Renal cortex interstitium (tissue), 11 donors: ENCODE measurements at regions not wholly inside any gene's neighbourhood (a gene's known extent, or its start where the extent isn't known, plus 50 kb on each side); places are given as distances from the start of the nearest gene placed in this dataset.

Source experiments
- DNase-seq, 11 donors: peaks; one replicate each; pipeline ENCODE4 v3.0.0-alpha.2; 2013; ENCODE audit warnings: low read depth in 9 of 11, low spot score in 4 of 11; ENCODE audit errors: extremely low read depth in 1 of 11

DNA sequence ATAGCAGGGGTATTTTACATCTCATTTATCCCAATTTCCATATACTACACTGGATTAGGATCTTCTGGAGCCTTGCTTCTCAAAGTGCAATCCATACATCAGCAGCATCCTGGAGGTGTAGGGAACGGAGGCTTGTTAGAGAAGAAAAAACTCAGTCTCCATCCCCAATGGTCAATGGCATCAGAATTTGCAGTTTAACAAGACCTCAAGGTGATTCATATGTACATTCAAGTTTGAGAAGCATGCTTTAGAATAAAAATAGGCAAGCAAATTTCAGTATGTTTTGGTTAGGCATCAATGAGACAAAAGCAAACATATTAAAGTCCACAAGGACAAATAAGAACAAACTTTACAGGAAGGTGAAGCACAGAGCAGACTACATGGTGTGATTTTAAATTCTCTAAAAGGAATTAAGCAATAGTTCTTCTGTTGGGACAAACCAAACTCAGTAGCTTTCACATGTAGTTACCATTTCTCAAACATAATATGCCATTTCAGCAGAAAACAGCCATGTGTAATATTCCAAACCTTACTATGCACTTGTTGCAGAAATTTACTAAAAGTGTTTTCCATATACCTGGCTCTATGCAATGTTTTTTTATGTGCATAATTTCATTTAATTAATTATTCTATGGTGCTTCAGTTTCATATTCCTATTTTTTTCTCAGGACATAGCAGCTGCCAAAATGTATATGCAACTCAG, 360.3 kb upstream of the NECTIN3 start:
- DNase-seq: no peak

DNA sequence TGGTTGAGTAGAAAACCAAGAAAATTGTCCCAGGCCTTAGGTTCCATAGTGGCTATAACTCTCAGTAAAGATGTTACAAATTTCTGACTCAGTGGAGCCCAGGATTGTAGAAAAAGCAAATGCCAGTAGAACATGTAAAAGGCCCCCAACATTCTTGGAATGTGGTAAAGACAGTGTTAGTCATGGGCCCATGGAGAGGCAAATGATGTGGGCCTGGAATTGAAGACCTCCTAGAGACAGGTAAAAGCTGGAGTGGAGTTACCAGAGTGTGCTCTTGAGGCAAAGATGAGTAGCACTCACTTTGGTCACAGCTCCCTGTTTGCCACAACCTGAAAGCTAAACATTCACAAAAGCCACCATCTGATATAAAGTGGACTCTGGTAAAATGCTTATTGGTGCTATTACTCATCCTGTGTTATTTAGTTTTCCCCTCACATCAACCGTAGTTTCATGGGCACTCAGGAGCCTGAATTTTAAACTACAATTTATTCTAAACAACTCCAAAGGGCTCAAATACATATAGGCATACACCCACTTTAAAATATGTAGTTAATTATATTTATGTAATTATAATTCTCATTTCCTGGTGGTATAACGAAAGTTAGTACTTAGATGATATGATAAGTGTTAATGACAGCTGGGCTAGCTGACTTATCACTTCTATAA, 359.6 kb upstream of the NECTIN3 start:
- DNase-seq: no peak

DNA sequence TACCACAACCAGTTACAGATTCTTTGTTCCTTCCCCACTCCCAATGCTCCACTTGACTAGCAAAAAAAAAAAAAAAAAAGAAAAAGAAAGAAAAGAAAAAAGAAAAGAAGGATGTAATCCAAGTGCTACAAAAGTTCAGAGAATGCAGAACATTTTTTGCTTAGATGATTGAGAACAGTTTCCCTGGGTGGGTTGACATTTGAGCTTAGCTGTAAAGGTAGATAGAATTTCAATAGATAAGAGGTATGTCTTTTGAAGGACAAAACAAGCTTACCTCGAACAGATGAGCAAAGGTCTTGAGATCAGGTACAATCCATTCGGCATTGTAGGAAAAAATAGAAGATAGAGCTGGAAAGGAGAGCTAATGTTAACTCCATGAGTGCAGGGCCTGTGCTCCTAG, 344.6 kb upstream of the NECTIN3 start:
- DNase-seq: no peak

DNA sequence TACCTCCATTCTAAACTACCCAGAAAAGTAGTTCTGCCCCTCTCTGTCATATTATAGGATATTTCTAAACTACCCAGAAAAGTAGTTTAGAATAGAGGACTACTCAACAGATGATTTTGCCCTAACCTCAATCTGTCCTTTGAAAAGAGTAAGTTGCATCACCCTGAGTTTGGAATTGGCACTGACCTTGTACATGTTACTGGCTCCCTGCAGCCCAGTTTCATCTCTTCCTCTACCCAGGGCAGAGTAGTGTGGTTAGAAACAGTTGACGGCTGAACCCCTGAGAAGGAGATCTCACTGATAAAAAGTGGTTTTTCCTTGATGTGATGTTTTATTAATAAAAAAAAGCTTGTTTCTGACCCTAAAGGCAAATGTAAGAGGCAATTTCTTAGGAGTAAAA, 340.5 kb upstream of the NECTIN3 start:
- no peak for DNase-seq

DNA sequence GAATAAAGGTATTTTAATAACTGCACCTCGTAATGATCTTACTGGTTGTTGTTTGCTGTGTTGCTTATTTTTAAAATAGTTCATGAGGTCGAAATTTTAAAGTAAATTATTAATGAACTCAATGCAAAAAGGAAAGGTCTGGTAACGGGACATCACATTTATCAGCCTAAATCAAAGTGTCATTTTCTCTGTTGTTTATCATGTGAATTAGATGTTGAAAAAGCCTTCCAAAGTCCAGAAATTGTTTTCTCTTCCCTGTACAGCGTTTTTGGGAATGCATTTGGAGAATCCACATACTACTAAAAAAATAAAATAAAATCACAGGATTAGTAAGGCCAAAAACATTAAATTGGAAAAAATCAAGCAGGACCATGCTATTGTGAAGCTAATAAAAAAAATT, 339.2 kb upstream of the NECTIN3 start:
- DNase-seq: no peak

DNA sequence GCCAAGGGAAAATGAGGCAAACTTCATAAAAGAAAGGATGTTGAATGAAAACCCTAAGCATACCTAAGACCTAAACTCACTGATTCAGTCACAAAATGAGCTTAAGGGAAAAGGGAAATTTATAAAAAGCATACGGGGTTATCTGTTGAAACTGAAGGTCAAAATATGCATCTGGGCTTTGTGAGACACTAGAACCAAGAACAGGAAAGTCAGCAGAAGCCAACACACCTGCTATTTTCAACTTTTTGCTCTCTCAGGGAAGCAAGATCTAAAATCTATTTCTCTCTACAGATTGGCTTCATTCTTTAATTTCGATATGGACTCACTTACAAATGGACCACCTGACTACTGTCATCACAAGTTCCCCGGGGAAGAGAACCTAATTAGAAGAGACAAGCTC, 338.6 kb upstream of the NECTIN3 start:
- DNase-seq: no peak

DNA sequence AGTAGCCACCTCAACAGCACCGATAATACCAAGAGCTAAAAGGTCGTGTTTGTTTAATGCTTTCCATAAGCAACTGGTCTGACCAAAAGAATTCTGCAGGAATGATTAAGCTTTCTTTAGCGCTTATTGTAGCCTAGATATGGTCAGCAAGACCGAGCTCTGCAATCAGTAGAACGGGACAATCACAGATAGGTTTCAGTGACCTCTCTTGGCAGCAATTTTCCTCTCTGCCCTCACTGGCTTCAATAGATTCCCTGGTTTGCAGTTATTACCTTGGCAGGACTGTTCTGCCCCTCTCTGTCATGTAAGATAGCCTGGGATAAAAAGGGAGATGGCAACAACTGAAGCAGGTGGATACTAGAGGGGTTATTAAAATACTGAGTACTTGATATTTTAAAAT, 337.1 kb upstream of the NECTIN3 start:
- no peak for DNase-seq

DNA sequence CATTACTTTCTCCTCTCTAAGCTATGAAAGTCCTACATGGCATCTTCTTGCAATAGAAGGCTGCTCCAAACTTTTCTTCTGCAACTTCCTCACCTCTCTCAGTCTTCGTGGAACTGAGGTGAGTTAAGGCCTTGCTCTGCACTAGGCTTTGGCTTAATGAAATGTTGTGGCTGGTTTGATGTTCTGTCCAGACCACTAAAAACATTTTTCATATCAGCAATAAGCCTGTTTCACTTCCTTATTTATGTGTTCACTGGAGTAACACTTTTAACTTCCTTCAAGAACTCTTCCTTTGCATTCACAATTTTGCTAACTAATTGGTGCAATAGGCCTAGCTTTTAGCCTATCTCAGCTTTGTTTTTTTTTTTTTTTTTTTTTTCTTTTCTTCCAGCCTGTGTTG, 335.3 kb upstream of the NECTIN3 start:
- no peak for DNase-seq

DNA sequence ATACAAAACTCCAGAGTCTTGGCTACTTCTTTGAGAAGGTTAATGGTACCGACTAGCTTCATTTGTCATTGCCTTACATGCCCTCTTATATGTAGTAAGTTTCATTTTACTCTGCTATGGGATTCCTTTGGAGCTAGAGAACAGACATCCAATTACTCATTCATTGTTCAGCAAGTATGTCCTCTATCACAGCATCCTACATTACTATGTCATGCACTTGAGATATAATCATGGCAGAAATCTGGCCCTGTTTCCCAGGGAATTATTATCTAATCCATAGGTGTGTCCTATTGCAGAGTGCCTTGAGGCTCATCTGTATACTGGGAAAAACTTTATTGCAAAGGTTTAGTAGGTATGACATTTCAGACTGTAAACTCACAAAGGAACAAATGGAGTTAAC, 333.1 kb upstream of the NECTIN3 start:
- DNase-seq: no peak

DNA sequence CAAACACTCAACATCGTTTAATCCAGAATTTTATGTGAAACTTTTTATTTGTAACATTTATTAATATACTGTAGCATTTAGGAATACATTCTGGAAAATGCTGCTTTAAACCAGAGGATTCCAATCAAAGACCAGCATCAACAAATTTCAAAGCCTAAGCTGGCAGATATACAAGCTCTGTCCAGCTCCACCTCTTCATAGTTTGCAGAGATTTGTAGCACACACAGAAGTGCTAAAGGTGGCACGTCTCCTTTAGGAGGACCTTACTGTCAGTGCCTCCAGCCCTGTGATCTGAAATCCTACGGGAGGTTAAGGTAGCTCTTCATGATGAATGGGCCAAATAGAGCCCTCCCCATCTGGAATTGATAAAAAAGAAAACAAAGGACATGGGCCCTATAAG, 329.7 kb upstream of the NECTIN3 start:
- DNase-seq: no peak

DNA sequence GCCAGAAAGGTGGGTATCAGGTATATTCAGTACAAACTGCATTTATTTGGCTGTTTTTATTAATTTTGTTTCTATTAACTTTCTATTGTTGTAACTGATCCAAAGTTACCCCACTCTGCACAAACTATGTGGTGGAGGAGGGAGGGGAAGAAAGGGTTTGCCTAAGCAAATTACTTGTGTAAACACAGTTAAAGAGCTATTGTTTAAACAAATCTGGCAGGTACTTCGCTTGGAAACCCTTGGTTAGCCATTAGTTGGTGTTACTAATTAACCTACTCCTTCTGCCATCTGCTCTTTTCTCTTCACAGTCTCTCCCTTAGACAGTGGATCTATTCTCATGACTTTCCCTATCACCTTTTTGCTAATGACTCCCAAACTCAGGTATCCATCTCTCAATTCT, 328.4 kb upstream of the NECTIN3 start:
- DNase-seq: peak in 10 of 11 donors; percentile 6 to 73 (median 27)

DNA sequence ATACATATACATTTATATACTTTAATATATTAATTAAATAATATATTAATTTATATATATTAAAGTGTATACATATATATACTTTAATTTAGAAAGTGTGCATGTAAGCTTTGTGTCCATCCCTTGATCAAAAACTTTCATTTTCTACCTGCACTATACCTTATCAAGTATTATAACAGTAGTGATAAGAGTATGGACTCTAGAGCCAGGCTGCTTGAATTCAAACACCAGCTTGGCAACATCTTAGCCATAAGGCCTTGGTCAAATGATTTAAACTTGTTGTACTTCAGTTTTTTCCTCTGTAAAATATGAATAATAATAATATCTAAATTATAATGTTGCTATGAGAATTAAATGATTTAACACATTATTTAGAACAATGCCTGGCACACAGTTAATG, 327.6 kb upstream of the NECTIN3 start:
- no peak for DNase-seq

DNA sequence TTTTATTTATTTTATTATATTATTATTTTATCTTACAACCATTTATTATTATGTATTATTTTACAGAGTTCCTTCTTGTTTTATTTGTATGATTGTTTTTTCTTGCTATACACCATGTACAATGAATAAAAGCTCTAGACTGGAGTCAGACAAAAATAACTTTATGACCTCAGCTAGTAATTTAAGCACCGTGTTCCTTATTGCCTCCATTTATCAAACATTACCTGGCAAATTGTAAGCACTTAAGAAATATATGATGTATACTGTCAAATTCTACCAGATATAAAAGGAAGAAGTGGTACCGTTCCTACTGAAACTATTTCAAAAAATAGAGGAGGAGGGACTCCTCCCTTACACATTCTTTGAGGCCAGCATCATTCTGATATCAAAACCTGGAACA, 326.9 kb upstream of the NECTIN3 start:
- no peak for DNase-seq

DNA sequence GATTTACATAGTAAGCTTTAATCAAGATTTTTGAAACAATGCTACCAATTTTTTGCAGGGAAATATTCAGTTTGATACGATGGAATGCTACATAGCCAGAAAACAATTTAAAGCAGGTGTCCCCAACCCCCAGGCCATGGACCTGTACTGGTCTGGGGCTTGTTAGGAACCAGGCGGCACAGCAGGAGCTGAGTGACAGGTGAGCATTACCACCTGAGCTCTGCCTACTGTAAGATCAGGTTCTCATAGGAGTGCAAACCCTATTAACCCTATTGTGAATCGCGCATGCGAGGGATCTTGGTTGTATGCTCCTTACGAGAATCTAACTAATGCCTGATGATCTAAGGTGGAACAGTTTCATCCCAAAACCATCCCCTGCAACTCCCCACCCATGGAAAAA, 322.6 kb upstream of the NECTIN3 start:
- DNase-seq: no peak

DNA sequence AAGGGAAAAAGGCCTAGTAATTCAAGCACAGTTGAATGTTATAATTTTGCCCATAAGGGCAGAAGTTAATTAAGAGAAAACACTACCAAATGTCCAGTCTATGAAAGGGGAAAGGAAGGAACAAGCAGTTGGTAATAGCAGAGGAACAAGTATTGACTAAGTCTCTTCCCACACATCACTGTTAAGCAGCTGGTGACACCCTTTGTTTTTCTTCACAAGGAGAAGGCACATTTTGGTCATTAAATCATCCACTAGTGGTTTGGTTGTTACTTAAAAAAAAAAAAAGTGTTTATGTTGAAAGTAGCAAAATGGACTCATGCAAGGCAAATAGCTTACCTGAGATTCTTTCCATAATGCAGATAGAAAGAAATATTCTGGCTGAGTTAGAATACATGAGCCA, 321.4 kb upstream of the NECTIN3 start:
- DNase-seq: no peak

DNA sequence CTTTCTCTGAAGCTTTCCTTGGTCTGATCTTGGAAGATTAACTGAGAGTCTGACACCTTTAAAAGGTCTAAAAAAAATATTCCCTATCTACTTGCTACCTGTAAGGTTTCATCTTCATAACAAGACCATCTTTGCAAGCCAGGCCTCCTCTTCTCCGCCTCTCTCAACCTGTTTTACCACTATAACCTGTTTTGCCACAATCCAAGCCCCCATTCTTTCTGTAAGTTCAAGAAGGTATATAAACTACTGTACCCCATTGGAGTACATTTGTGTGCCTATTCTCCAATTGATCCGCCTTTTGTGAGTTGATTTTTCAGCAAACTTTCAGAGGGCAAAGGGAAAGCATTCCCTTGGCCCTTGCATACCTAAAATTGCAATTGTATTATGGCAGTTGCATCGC, 319.3 kb upstream of the NECTIN3 start:
- no peak for DNase-seq

DNA sequence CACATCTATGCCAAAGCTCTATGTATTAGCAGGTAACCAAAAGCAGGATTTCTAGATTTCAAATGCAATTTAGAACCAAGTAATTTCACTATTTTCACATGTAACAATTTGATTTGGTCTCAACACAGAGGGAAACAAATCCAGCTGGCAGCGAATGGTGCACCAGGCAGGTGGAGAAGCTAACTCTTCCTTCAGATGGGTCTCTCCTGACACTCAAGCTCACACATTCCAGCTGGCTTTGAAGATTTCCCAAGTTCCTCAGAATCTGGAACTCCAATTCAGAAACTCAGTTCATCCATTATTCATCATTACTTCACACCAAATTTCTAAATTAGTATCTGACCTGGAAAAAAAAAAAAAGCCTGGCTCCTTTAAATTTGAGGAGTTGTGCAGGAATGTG, 318.1 kb upstream of the NECTIN3 start:
- no peak for DNase-seq

DNA sequence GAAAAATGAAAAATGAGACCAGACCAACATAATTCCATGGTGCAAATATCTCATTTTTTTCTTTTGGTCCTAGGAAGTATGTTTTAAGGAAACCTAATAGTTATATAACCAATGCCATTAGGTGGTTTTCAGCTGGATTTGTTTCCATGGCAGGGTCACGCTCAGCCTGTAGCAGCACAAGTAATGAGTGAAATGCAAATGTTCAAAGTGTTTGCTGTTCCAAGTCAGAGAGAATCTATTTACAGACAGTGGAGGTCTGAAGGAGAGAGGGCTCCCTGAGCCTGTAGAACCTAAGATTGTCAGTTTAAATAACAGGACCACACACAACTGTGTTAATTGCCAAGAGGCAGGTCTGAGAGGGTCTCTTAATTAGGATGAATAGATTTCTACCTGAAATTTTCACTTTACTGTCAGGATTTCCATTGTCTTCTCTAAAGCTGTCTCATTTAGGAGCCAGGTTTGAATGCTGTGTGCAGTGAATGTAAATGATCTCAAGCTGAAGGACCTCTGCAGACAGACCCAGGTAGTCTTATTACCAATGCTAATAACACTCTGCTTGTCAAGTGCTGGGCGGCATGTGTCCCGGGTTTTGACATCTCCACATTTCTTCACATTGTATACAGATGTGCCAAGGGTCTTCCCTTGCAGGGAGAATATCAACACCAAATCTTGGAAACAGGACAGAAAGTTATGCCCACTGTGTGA, 317.3 kb upstream of the NECTIN3 start:
- peak in 1 of 11 donors; percentile 7 for DNase-seq

DNA sequence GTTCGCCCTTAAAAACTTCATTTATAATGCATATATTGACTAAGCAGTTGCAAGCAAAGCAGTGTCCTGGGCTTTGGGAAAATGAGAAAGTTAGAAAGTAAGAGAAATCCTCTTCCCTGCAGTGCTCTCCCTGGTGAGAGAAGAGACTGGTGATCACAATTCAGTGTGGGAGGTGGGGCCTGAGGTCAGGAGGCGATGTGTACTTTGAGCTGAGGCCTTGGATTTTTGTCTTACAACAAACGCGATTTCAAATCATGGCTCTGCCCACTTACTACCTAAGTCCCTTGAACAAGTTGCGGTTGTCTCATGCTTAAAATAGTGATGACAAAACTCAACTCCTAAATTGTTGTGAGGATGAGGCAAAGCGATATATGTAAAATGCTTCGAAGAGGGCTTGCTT, 316.3 kb upstream of the NECTIN3 start:
- DNase-seq: no peak

DNA sequence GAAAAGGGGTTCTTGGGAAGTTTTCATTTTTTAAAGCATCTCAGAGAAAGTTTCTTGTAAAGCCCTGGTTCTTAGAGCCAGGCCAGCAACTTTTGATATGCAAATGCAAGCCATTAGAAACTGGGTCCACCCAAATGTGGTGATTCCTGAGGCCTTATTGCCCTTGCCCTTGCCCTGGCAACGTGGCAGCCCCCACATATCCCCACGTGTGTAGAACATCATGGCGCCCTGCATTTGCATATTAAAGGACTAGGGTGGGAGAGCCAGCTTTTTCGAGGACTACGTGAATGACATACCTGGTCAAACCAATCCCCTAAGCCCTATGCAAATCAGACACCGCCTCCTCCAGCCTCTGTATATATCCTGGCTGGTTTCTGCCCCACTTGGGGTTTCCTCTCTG, 314.9 kb upstream of the NECTIN3 start:
- no peak for DNase-seq

DNA sequence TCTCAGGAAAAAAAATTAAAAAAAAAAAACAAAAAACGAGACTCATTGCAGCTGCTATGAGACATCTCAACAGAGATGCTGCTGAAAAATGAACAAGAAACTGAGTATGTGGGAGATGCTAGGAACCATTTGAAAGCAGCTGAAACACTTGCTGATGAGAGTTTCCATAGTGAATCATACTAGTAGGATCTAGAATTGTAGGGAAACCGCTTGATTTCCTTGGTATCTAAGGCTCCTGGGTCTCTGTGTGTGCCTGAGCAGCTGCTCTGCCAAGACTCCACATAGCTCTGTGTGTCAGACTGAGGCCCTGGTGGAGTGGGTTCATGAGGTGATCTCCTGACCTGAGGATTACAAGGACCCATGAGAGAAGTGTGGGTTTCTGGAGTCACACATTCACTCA, 313.4 kb upstream of the NECTIN3 start:
- DNase-seq: no peak
